Vagina (tissue), 2 donors: ENCODE measurements at regions not wholly inside any gene's neighbourhood (a gene's known extent, or its start where the extent isn't known, plus 50 kb on each side); places are given as distances from the start of the nearest gene placed in this dataset.

Experiments
- CTCF ChIP-seq, 3 experiments: fragments of 450-650 bp in 2 of 3; fragments of 200-600 bp in 1 of 3; sonication (generic) in 1 of 3; IDR thresholded peaks; one replicate each; pipeline ENCODE4 v1.5.1; 2017 to 2019; ENCODE audit warnings: antibody characterized with exemption in 3 of 3, mild to moderate bottlenecking in 2 of 3, moderate library complexity in 2 of 3
- POLR2A ChIP-seq, 2 donors: fragments of 450-650 bp; IDR thresholded peaks; one replicate each; pipeline ENCODE4 v1.6.1; 2017; ENCODE audit warnings: antibody characterized with exemption in 2 of 2, mild to moderate bottlenecking in 2 of 2, moderate library complexity in 2 of 2

GRCh38 chr21:35528116-35529042 lies 479.3 kb upstream of the RUNX1 start:
- no peak for TF ChIP-seq CTCF (IDR thresholded peaks at IDR 0.05)
- TF ChIP-seq POLR2A (IDR thresholded peaks at IDR 0.05) = no peak
